GM18951 (cell line): ENCODE measurements at regions not wholly inside any gene's neighbourhood (a gene's known extent, or its start where the extent isn't known, plus 50 kb on each side); places are given as distances from the start of the nearest gene placed in this dataset.

Source experiments
- POLR2A ChIP-seq: IDR thresholded peaks from 4 replicates; pipeline ENCODE4 v1.6.1; 2011; ENCODE audit warnings: mild to moderate bottlenecking; ENCODE audit not compliant: insufficient read length, insufficient read depth; ENCODE audit errors: extremely low read depth
- in situ Hi-C: fragments of 300-500 bp; cut with MboI; formaldehyde crosslinking; loops from one replicate; pipeline ENCODE4 v1.12.0; 2022; ENCODE audit warnings: low sequenced_read_pairs, mixed read lengths, inconsistent platforms; ENCODE audit not compliant: unreplicated experiment

GRCh38 chr6:50973464-50973863 is 154.8 kb downstream of the TFAP2B start:
- in situ Hi-C loops = no loop called here
- TF ChIP-seq POLR2A = no peak

- in situ Hi-C loops = no loop called here
- no peak for TF ChIP-seq POLR2A
Observed at GRCh38 chr6:50974319-50974718, 155.6 kb downstream of the TFAP2B start.

- no peak for TF ChIP-seq POLR2A
- in situ Hi-C loops = no loop called here
Observed at GRCh38 chr6:50975216-50975615, 156.5 kb downstream of the TFAP2B start.

GRCh38 chr6:50976907-50977306 is 158.2 kb downstream of the TFAP2B start:
- in situ Hi-C loops = no loop called here
- no peak for TF ChIP-seq POLR2A

- in situ Hi-C loops = no loop called here
- no peak for TF ChIP-seq POLR2A
Observed at GRCh38 chr6:50977796-50978195, 159.1 kb downstream of the TFAP2B start.

- in situ Hi-C loops = no loop called here
- no peak for TF ChIP-seq POLR2A
Observed at GRCh38 chr6:50978380-50979170, 159.9 kb downstream of the TFAP2B start.

- in situ Hi-C loops = no loop called here
- TF ChIP-seq POLR2A = no peak
Observed at GRCh38 chr6:50979171-50979525, 160.5 kb downstream of the TFAP2B start.

GRCh38 chr6:50984135-50984534 is 165.5 kb downstream of the TFAP2B start:
- in situ Hi-C loops = no loop called here

GRCh38 chr6:50986319-50986718 is 167.6 kb downstream of the TFAP2B start:
- in situ Hi-C loops = no loop called here
- no peak for TF ChIP-seq POLR2A

More at GRCh38 chr6:50984135-50984534, 165.5 kb downstream of the TFAP2B start:
- TF ChIP-seq POLR2A = no peak

- no peak for TF ChIP-seq POLR2A
- in situ Hi-C loops = no loop called here
Observed at GRCh38 chr6:50989123-50989522, 170.5 kb downstream of the TFAP2B start.

- in situ Hi-C loops = no loop called here
- no peak for TF ChIP-seq POLR2A
Observed at GRCh38 chr6:50990750-50991446, 172.2 kb downstream of the TFAP2B start.

GRCh38 chr6:50992232-50992631 is 173.6 kb downstream of the TFAP2B start:
- in situ Hi-C loops = no loop called here
- no peak for TF ChIP-seq POLR2A

- in situ Hi-C loops = no loop called here
- TF ChIP-seq POLR2A = no peak
Observed at GRCh38 chr6:50992704-50993625, 174.3 kb downstream of the TFAP2B start.

- in situ Hi-C loops = no loop called here
- no peak for TF ChIP-seq POLR2A
Observed at GRCh38 chr6:50993941-50994720, 175.5 kb downstream of the TFAP2B start.
